HL-60 (cell line): ENCODE measurements at regions not wholly inside any gene's neighbourhood (a gene's known extent, or its start where the extent isn't known, plus 50 kb on each side); places are given as distances from the start of the nearest gene placed in this dataset.

ENCODE experiments used
- GABPA ChIP-seq: IDR thresholded peaks from 2 replicates; pipeline ENCODE4 v1.6.1; 2012; ENCODE audit warnings: low read depth
- POLR2AphosphoS5 ChIP-seq: IDR thresholded peaks from 2 replicates; pipeline ENCODE4 v1.6.1; 2012; ENCODE audit warnings: low read depth
- SPI1 ChIP-seq: IDR thresholded peaks from 2 replicates; pipeline ENCODE4 v1.6.1; 2012; ENCODE audit warnings: low read depth, mild to moderate bottlenecking, borderline replicate concordance
- TF ChIP-seq, protein P1 (sequence below): IDR thresholded peaks from one replicate; pipeline ENCODE4 v1.5.1; 2011; ENCODE audit warnings: low read length, control low read depth, inconsistent platforms; ENCODE audit not compliant: insufficient read depth
- TF ChIP-seq, protein P2 (sequence below): IDR thresholded peaks from 2 replicates; pipeline ENCODE4 v1.6.1; 2012; ENCODE audit warnings: low read depth; ENCODE audit not compliant: insufficient replicate concordance

DNA sequence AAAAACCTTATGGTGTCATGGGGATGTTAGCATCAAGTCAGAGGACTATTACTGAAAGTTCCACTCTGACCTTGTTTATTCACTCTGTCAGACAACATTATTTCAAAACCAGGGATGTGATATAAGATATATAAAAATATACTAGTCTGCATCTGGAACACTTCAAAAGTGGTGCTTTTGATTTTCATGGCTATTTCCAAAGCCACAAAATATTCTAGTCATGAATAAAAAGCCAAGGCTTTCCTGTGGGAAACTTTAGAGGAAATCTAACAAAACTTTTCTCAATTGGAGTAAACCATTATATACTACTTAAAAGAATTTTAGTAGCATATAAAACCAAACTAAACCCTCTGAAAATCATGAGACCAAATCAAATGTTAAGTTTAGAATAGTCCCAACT is 205.2 kb downstream of the TMEM26 start:
- TF ChIP-seq, protein P1, sequence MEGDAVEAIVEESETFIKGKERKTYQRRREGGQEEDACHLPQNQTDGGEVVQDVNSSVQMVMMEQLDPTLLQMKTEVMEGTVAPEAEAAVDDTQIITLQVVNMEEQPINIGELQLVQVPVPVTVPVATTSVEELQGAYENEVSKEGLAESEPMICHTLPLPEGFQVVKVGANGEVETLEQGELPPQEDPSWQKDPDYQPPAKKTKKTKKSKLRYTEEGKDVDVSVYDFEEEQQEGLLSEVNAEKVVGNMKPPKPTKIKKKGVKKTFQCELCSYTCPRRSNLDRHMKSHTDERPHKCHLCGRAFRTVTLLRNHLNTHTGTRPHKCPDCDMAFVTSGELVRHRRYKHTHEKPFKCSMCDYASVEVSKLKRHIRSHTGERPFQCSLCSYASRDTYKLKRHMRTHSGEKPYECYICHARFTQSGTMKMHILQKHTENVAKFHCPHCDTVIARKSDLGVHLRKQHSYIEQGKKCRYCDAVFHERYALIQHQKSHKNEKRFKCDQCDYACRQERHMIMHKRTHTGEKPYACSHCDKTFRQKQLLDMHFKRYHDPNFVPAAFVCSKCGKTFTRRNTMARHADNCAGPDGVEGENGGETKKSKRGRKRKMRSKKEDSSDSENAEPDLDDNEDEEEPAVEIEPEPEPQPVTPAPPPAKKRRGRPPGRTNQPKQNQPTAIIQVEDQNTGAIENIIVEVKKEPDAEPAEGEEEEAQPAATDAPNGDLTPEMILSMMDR, result no peak
- TF ChIP-seq GABPA, result no peak
- TF ChIP-seq, protein P2, sequence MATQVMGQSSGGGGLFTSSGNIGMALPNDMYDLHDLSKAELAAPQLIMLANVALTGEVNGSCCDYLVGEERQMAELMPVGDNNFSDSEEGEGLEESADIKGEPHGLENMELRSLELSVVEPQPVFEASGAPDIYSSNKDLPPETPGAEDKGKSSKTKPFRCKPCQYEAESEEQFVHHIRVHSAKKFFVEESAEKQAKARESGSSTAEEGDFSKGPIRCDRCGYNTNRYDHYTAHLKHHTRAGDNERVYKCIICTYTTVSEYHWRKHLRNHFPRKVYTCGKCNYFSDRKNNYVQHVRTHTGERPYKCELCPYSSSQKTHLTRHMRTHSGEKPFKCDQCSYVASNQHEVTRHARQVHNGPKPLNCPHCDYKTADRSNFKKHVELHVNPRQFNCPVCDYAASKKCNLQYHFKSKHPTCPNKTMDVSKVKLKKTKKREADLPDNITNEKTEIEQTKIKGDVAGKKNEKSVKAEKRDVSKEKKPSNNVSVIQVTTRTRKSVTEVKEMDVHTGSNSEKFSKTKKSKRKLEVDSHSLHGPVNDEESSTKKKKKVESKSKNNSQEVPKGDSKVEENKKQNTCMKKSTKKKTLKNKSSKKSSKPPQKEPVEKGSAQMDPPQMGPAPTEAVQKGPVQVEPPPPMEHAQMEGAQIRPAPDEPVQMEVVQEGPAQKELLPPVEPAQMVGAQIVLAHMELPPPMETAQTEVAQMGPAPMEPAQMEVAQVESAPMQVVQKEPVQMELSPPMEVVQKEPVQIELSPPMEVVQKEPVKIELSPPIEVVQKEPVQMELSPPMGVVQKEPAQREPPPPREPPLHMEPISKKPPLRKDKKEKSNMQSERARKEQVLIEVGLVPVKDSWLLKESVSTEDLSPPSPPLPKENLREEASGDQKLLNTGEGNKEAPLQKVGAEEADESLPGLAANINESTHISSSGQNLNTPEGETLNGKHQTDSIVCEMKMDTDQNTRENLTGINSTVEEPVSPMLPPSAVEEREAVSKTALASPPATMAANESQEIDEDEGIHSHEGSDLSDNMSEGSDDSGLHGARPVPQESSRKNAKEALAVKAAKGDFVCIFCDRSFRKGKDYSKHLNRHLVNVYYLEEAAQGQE, result no peak
- no peak for TF ChIP-seq POLR2AphosphoS5
- TF ChIP-seq SPI1, result no peak
